GM18907 (cell line): ENCODE measurements at regions not wholly inside any gene's neighbourhood (a gene's known extent, or its start where the extent isn't known, plus 50 kb on each side); places are given as distances from the start of the nearest gene placed in this dataset.
"Not testable (repeated sequence)": the region's sequence is repeated elsewhere in the genome, so short reads cannot be mapped to it uniquely, and the experiment has no call there.

ENCODE experiments used
- ATAC-seq: cut with Tn5 transposase; IDR thresholded peaks from one replicate; pipeline ENCODE4 v1.9.1; 2021; ENCODE audit warnings: mild to moderate bottlenecking, moderate library complexity; ENCODE audit not compliant: unreplicated experiment

- no peak for ATAC-seq
These were observed 72.5 kb downstream of the LHX2 start for GRCh38 chr9:124084087-124084486.

- no peak for ATAC-seq
These were observed 75.7 kb downstream of the LHX2 start for GRCh38 chr9:124087226-124087625.

GRCh38 chr9:124088476-124088837 is 76.9 kb downstream of the LHX2 start:
- ATAC-seq, result no peak

GRCh38 chr9:124089631-124090488 is 78.3 kb downstream of the LHX2 start:
- peak; percentile 64 for ATAC-seq

GRCh38 chr9:124098141-124098905 is 86.8 kb downstream of the LHX2 start:
- no peak for ATAC-seq

- ATAC-seq, result no peak
These were observed 88.3 kb downstream of the LHX2 start for GRCh38 chr9:124099860-124100259.

GRCh38 chr9:124101215-124101968 is 89.8 kb downstream of the LHX2 start:
- no peak for ATAC-seq

GRCh38 chr9:124101969-124102345 is 90.4 kb downstream of the LHX2 start:
- ATAC-seq, result no peak

- ATAC-seq, result no peak
These were observed 90.8 kb downstream of the LHX2 start for GRCh38 chr9:124102363-124102762.

- no peak for ATAC-seq
These were observed 93.7 kb downstream of the LHX2 start for GRCh38 chr9:124105266-124105665.

- ATAC-seq, result no peak
These were observed 96.6 kb downstream of the LHX2 start for GRCh38 chr9:124108216-124108615.

GRCh38 chr9:124110307-124110915 is 98.8 kb downstream of the LHX2 start:
- no peak for ATAC-seq

GRCh38 chr9:124116683-124117363 is 105.3 kb downstream of the LHX2 start:
- ATAC-seq, result no peak

GRCh38 chr9:124118894-124119293 is 107.3 kb downstream of the LHX2 start:
- no peak for ATAC-seq

GRCh38 chr9:124120272-124120671 is 108.7 kb downstream of the LHX2 start:
- no peak for ATAC-seq

GRCh38 chr9:124121725-124122124 is 110.2 kb downstream of the LHX2 start:
- no peak for ATAC-seq

GRCh38 chr9:124122321-124122720 is 110.8 kb downstream of the LHX2 start:
- ATAC-seq, result no peak

- no peak for ATAC-seq
These were observed 111.4 kb downstream of the LHX2 start for GRCh38 chr9:124122813-124123462.

- not testable (repeated sequence) for ATAC-seq
These were observed 112.1 kb downstream of the LHX2 start for GRCh38 chr9:124123621-124124020.
